NCI-H1930 (cell line): ENCODE measurements at regions not wholly inside any gene's neighbourhood (a gene's known extent, or its start where the extent isn't known, plus 50 kb on each side); places are given as distances from the start of the nearest gene placed in this dataset.
"Not testable (repeated sequence)": the region's sequence is repeated elsewhere in the genome, so short reads cannot be mapped to it uniquely, and the experiment has no call there.

ENCODE experiments used
- DNase-seq, 2 experiments: peaks; one replicate each; lab custom pipeline; 2025; lab: John Stamatoyannopoulos, UW

DNA sequence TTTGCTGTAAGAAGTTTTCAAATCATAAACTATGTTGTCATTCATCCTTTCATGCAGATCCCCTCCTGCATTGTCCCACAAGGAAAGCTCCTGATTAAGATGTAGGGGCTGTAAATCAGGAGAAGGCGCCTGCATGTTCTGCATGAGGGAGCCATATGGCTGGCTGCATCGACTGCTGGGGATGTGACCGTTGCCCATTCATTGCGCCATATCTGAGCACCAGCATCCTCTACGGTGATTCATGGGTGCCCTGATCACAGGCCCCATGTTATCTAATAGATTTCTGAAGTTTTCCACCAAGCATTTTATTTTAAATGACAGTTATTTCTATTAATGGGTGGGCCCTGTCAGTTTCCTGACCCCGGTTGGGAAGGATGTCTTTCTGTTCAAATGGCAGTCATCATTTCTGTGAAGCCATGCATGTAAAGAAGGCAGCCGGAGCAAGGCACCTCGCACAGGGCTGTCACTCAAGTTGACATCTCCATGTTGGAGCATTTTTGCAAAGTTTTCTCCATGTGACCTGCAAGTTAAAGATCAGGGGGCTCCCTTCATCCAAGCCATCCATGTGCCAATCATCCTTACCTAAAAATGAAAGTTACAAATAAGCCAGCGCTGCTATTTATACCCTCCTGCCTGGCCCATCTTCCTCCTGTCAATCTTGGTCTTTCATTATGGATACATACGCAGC lies 128.8 kb downstream of the TEX36 start:
- no peak for DNase-seq

DNA sequence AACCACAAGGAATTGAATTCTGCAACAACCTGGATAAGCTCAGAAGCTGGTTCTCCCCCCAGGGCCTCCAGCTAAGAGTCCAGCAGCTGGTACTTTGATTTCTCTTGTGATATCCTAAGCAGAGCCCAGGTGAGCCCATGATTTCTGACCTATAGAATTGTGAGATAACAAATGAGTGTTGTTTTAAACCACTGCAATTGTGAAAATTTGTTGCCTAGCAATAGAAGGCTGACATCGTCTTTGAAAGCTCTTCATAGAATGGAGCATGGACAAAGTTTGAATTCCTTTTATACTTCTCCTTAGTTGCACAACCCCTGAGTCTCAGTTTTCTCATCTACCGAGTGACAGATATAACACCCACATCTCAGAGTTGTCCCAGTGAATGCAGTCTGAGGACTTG lies 129.9 kb downstream of the TEX36 start:
- DNase-seq, result no peak

- DNase-seq, result no peak
Observed at GRCh38 chr10:125551247-125551646, 131.7 kb downstream of the TEX36 start.

DNA sequence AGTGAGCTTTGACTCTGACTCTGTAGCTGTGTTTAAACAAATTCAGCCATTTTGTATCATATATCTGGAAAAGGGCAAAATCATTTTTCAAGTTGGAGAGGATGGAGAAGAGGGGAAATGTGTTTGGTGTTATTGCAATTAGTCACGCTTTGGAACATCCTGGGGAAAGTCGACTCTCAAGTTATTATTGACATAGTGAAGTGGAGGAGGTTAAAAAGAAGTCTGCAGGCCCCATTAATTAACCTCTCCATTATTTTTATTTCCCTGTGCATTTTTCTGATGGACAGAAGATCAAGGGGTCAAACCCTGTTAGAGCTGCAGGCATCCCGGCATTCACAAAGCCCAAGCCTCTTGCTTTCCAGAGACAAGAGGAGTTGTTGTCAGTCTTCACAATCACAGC lies 132.6 kb downstream of the TEX36 start:
- no peak for DNase-seq

DNA sequence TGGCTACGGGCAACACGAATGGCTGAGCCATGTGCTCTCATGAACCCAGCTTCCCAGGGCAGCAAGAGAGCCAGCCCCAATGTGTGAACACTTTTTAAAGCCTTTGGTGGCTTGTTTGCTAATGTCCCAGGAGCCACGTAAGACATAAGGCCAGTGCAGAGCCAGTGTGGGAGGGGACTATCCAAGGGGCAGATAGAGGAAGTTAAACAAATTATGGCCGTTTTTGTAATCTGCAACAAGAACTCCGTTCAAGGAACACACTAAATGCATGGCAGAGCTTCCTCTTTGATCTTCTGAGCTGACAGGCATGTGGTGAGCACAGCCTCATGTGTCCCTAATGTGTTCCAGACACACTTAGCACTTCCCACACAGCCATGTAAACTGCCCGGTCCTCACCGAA lies 133.3 kb downstream of the TEX36 start:
- no peak for DNase-seq

DNA sequence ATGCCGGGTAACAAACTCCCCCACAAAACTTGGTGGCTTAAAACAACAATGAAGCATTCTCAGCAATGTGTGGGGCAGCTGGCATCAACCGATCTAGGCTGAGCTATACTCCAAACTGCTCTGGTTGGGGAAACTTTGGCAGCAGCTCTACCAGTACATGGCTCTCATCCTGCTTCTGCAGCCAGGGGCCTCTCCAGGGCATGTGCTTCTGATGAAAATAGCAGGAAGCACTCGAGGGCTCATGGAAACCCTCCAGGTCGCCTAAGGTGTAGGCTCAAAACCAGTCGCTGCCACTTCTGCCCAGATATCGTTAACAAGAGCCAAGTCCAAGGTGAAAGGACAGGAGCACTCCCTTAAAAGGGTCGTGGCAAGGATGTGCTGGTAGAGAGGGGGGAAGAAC lies 134.1 kb downstream of the TEX36 start:
- DNase-seq, result no peak

GRCh38 chr10:125548356-125548755 lies 134.6 kb downstream of the TEX36 start:
- no peak for DNase-seq

DNA sequence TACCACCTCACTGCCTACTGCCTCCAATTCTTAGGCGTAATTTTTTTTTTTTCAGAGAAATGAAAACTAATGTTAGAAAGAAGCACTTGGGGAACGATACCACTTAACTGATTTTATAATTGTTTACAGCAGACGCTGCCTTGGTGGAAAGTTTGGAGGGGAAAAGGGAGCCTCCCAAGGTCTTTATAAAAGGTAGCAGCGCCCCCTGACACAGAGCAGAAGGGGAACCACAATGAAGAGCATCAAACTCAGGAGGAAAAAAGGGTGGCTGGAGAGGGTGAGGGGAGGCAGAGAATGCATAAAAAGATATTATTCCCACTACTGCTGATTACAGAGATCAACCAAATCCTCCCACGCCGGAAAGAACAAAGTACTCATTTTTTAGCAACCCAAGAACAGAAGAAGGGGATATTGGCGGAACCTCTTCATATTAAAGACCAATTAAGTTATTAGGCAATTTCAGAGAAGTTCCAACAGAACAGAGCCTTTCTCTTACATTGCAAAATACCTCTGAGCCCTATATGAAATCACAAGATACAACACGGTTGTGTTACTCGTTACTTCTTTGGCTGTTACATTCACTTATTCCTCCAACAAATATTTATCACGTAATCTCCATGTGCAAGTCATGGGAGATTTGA lies 135.8 kb downstream of the TEX36 start:
- DNase-seq, result no peak

GRCh38 chr10:125543796-125544195 lies 139.2 kb downstream of the TEX36 start:
- no peak for DNase-seq

- no peak for DNase-seq
Observed at GRCh38 chr10:125538947-125539731, 143.8 kb downstream of the TEX36 start.

- no peak for DNase-seq
Observed at GRCh38 chr10:125536236-125536635, 146.7 kb downstream of the TEX36 start.

DNA sequence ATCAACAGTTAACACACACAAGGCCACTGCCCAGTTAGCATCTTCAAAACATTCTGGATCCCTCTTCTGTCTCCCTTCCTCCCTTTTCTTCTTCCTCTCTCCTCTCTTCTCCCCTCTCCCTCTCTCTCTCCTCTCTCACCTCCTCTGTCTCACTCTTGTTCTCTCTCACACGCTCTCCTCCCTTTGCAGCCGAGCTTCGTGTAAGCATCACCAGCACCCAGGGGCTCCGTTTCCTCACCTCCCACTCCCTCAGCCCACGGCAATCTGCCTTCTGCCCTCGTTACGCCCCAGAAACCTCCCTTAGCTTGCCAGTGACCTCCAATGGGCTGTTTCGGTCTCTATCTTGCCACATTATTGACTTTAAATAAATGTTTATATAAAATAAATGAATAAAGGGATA lies 147.4 kb downstream of the TEX36 start:
- no peak for DNase-seq

DNA sequence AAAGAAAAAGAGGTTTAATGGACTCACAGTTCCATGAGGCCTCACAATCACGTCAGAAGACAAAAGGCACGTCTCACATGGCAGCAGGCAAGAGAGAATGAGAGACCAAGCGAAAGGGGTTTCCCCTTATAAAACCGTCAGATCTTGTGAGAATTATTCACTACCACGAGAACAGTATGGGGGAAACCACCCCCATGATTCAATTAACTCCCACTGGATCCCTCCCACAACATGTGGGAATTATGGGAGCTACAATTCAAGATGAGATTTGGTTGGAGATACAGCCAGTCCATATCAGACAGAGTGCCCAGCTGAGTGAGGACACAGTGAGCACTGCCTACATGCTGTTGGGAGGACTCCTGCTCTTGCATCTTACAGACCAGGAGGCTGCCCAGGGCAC lies 148.4 kb downstream of the TEX36 start:
- DNase-seq, result no peak

DNA sequence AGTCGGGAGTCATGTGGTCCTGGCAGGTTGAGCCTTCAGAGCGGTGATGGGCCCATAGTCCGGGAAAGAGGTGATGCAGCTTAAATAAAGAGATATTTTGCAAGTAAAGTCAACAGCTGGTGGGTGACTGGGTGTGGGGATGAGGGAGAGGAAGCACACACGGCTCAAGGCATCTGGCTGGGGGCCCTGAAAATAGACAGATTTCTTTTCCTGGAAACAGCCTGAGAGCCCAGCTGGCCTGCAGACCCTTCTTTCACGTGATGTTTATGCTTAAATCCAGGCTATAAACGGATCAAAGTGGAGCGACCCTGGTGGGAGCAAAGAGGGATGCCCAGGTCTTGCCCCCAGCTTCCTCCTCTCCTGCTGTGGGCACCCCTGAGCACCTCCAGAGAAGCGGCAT lies 149.1 kb downstream of the TEX36 start:
- no peak for DNase-seq

DNA sequence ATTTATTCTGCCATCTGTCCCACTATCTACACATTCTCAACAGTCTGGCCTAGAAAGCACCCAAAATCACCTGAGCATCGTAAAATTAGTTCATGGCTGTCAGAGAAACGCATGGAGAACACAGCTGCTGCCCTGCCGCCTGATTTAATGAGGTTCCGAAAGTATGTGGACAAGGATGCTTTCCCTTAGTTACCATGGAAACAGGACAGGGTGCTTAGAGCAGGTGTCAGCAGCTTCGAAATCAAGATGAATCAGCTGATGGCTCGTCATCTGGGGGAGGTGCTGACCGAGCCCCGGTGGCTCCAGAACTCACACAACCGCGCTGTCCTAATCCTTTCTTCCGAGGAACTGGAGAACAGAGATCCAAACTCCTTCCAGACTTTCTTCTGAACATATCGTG lies 151.5 kb downstream of the TEX36 start:
- no peak for DNase-seq

- DNase-seq, result no peak
Observed at GRCh38 chr10:125523347-125523746, 159.6 kb downstream of the TEX36 start.

GRCh38 chr10:125521721-125522680 lies 161.0 kb downstream of the TEX36 start:
- DNase-seq, result no peak

DNA sequence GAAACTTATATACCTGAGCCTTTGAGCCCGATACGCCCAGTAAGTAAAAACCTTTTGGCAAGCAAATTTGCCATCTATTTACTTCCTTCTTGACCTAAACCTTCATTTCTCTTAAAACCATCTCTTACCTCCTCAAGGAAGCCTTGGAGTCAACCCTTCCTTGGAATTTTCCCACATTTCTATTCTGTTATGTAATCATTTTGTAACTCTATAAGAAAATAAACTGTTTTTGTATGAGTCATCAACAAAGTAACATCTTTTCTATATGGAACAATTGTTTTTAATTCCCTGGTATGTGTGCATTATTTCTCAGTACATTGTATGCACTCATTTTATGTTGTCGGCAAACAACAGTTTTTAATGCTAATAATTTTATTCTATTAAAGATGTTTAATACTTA lies 162.0 kb downstream of the TEX36 start:
- DNase-seq, result no peak

DNA sequence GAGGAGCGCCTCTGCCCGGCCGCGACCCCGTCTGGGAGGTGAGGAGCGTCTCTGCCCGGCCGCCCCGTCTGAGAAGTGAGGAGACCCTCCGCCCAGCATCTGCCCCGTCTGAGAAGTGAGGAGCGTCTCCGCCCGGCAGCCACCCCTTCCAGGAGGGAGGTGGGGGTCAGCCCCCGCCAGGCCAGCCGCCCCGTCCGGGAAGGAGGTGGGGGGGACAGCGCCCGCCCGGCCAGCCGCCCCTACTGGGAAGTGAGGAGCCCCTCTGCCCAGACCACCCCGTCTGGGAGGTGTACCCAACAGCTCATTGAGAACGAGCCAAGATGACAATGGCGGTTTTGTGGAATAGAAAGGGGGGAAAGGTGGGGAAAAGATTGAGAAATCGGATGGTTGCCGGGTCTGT lies 164.6 kb downstream of the TEX36 start:
- not testable (repeated sequence) for DNase-seq

- DNase-seq, result no peak
Observed at GRCh38 chr10:125515571-125515970, 167.4 kb downstream of the TEX36 start.

- DNase-seq, result no peak
Observed at GRCh38 chr10:125514206-125515162, 168.5 kb downstream of the TEX36 start.
